Adrenal gland (tissue), 5 donors: ENCODE measurements at regions not wholly inside any gene's neighbourhood (a gene's known extent, or its start where the extent isn't known, plus 50 kb on each side); places are given as distances from the start of the nearest gene placed in this dataset.

Experiments used
- POLR2A ChIP-seq, 2 donors: fragments of 450-650 bp; IDR thresholded peaks; one replicate each; pipeline ENCODE4 v1.6.1; 2017; ENCODE audit warnings: antibody characterized with exemption in 2 of 2, mild to moderate bottlenecking in 2 of 2, moderate library complexity in 1 of 2
- TF ChIP-seq, protein P1 (sequence below), 6 experiments: fragments of 450-650 bp in 4 of 6; fragments of 200-600 bp in 2 of 6; sonication (generic) in 1 of 6; IDR thresholded peaks; 1 replicate in 5 of 6; 2 replicates in 1 of 6; pipeline versions ENCODE4 v1.5.1 to v1.8.0; 2016 to 2021; ENCODE audit warnings: antibody characterized with exemption in 6 of 6, mild to moderate bottlenecking in 2 of 6, moderate library complexity in 1 of 6
- donor health status: DM: no; HTN: no; CAD: no.

DNA sequence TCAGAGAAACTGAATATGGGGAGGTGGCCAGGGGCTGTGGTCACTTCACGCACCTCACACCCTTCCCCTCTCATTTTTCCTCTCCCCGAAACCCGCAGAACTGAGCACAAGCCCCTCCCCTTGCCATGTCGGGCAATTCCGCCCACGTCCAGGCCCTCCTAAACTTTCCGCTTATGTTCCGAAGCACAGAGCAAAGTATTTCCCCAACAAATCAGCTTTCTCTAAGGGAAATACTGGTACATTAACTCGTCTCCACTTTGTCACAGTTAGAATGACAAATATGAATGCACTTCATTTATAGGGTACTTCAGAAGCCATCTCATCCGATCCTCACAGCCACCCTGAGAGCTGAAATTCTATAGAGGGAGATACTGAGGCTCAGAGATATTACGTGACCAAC, 94.7 kb upstream of the TMEM45B start:
- TF ChIP-seq, protein P1, sequence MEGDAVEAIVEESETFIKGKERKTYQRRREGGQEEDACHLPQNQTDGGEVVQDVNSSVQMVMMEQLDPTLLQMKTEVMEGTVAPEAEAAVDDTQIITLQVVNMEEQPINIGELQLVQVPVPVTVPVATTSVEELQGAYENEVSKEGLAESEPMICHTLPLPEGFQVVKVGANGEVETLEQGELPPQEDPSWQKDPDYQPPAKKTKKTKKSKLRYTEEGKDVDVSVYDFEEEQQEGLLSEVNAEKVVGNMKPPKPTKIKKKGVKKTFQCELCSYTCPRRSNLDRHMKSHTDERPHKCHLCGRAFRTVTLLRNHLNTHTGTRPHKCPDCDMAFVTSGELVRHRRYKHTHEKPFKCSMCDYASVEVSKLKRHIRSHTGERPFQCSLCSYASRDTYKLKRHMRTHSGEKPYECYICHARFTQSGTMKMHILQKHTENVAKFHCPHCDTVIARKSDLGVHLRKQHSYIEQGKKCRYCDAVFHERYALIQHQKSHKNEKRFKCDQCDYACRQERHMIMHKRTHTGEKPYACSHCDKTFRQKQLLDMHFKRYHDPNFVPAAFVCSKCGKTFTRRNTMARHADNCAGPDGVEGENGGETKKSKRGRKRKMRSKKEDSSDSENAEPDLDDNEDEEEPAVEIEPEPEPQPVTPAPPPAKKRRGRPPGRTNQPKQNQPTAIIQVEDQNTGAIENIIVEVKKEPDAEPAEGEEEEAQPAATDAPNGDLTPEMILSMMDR (IDR thresholded peaks at IDR 0.05): no peak
- no peak for TF ChIP-seq POLR2A (IDR thresholded peaks at IDR 0.05)
